ENCODE measurements at regions not wholly inside any gene's neighbourhood (a gene's known extent, or its start where the extent isn't known, plus 50 kb on each side); places are given as distances from the start of the nearest gene placed in this dataset.

GRCh38 chr11:119885067-119885466 lies 156.1 kb upstream of the NECTIN1 start:
- Histone ChIP-seq H3K4me1 (no peaks in the 10 kb centered on the region), H3K4me3 (no peak overlapping the region), H3K27me3 (peaks cover 12% of the 10 kb centered on the region), H3K9me3 (no peaks in the 10 kb centered on the region), H3K27ac (no peak overlapping the region), H3K36me3 (no peaks in the 10 kb centered on the region)
- WGBS, result 79% methylated on average over 5 of the region's 5 CpGs
- no peak for DNase-seq (ENCODE audit: low spot score in 2 of 2)
- TF ChIP-seq EP300 (IDR thresholded peaks at IDR 0.05), result no peak
- TF ChIP-seq CTCF (IDR thresholded peaks at IDR 0.05), result no peak
- no peak for TF ChIP-seq POLR2A (IDR thresholded peaks at IDR 0.05)
- no peak for TF ChIP-seq POLR2AphosphoS5 (IDR thresholded peaks at IDR 0.05)

- H3K27ac ChIP-seq, result no peak overlapping the region
- no peaks in the 10 kb centered on the region for H3K36me3 ChIP-seq
- no peak for DNase-seq (ENCODE audit: low spot score in 2 of 2)
- WGBS, result 85% methylated on average over 4 of the region's 4 CpGs
- no peaks in the 10 kb centered on the region for H3K9me3 ChIP-seq
- TF ChIP-seq POLR2AphosphoS5 (IDR thresholded peaks at IDR 0.05), result no peak
- TF ChIP-seq POLR2A (IDR thresholded peaks at IDR 0.05), result no peak
- TF ChIP-seq EP300 (IDR thresholded peaks at IDR 0.05), result no peak
- TF ChIP-seq CTCF (IDR thresholded peaks at IDR 0.05), result no peak
- no peak overlapping the region for H3K4me3 ChIP-seq
- no peaks in the 10 kb centered on the region for H3K4me1 ChIP-seq
- peaks cover 12% of the 10 kb centered on the region for H3K27me3 ChIP-seq
These were observed 153.3 kb upstream of the NECTIN1 start for GRCh38 chr11:119882316-119882715.

- Histone ChIP-seq H3K9me3 (no peaks in the 10 kb centered on the region), H3K27me3 (peaks cover 2% of the 10 kb centered on the region), H3K4me3 (no peak overlapping the region), H3K27ac (no peak overlapping the region), H3K4me1 (peaks cover 11% of the 10 kb centered on the region), H3K36me3 (no peaks in the 10 kb centered on the region)
- 52% methylated on average over 7 of the region's 7 CpGs for WGBS
- TF ChIP-seq POLR2A (IDR thresholded peaks at IDR 0.05) (no peak), POLR2AphosphoS5 (IDR thresholded peaks at IDR 0.05) (no peak), EP300 (IDR thresholded peaks at IDR 0.05) (no peak), CTCF (IDR thresholded peaks at IDR 0.05) (no peak)
- DNase-seq (ENCODE audit: low spot score in 2 of 2), result no peak
These were observed 151.9 kb upstream of the NECTIN1 start for GRCh38 chr11:119880873-119881272.

GRCh38 chr11:119880143-119880542 lies 151.1 kb upstream of the NECTIN1 start:
- Histone ChIP-seq H3K9me3 (no peaks in the 10 kb centered on the region), H3K4me3 (no peak overlapping the region), H3K27me3 (no peaks in the 10 kb centered on the region), H3K27ac (no peak overlapping the region), H3K4me1 (peaks cover 14% of the 10 kb centered on the region), H3K36me3 (no peaks in the 10 kb centered on the region)
- no peak for DNase-seq (ENCODE audit: low spot score in 2 of 2)
- 83% methylated on average over 2 of the region's 4 CpGs for WGBS
- no peak for TF ChIP-seq POLR2A (IDR thresholded peaks at IDR 0.05)

GRCh38 chr11:119878990-119879389 lies 150.0 kb upstream of the NECTIN1 start:
- H3K4me3 ChIP-seq, result no peak overlapping the region
- no peak overlapping the region for H3K27ac ChIP-seq
- no peak for TF ChIP-seq EP300 (IDR thresholded peaks at IDR 0.05)
- no peak for TF ChIP-seq POLR2AphosphoS5 (IDR thresholded peaks at IDR 0.05)
- TF ChIP-seq POLR2A (IDR thresholded peaks at IDR 0.05), result no peak
- TF ChIP-seq CTCF (IDR thresholded peaks at IDR 0.05), result no peak
- H3K36me3 ChIP-seq, result no peaks in the 10 kb centered on the region
- no peaks in the 10 kb centered on the region for H3K9me3 ChIP-seq
- peaks cover 14% of the 10 kb centered on the region for H3K4me1 ChIP-seq
- H3K27me3 ChIP-seq, result peaks cover 2% of the 10 kb centered on the region
- no peak for DNase-seq (ENCODE audit: low spot score in 2 of 2)
- 49% methylated on average over 6 of the region's 6 CpGs for WGBS

GRCh38 chr11:119876841-119877240 lies 147.8 kb upstream of the NECTIN1 start:
- Histone ChIP-seq H3K4me3 (no peak overlapping the region), H3K27me3 (peaks cover 13% of the 10 kb centered on the region), H3K9me3 (no peaks in the 10 kb centered on the region), H3K27ac (no peak overlapping the region), H3K4me1 (peaks cover 14% of the 10 kb centered on the region), H3K36me3 (no peaks in the 10 kb centered on the region)
- DNase-seq (ENCODE audit: low spot score in 2 of 2), result no peak
- 87% methylated on average over 12 of the region's 12 CpGs for WGBS
- TF ChIP-seq EP300 (IDR thresholded peaks at IDR 0.05) (no peak), POLR2AphosphoS5 (IDR thresholded peaks at IDR 0.05) (no peak), CTCF (IDR thresholded peaks at IDR 0.05) (no peak), POLR2A (IDR thresholded peaks at IDR 0.05) (no peak)
